Breast epithelium (tissue), 4 donors: ENCODE measurements at regions not wholly inside any gene's neighbourhood (a gene's known extent, or its start where the extent isn't known, plus 50 kb on each side); places are given as distances from the start of the nearest gene placed in this dataset.

ENCODE experiments used
- DNase-seq, 2 donors: peaks; one replicate each; pipeline ENCODE4 v3.0.0-alpha.2; 2019; ENCODE audit warnings: low spot score in 2 of 2
- H3K27ac ChIP-seq, 2 donors: fragments of 200-600 bp; sonication (generic) in 1 of 2; one replicate each; pipeline ENCODE4 v1.5.1; 2016 to 2019; ENCODE audit warnings: mild to moderate bottlenecking in 1 of 2
- H3K27me3 ChIP-seq, 2 donors: fragments of 200-600 bp; sonication (generic) in 1 of 2; one replicate each; pipeline versions ENCODE4 v1.5.1 to v1.6.0; 2017 to 2019; ENCODE audit warnings: control low read depth in 1 of 2, mild to moderate bottlenecking in 1 of 2
- H3K36me3 ChIP-seq: fragments of 200-600 bp; one replicate; pipeline ENCODE4 v1.5.1; 2019
- H3K4me1 ChIP-seq, 2 donors: fragments of 200-600 bp; sonication (generic); one replicate each; pipeline ENCODE4 v1.5.1; 2016 to 2019; ENCODE audit warnings: control low read depth in 1 of 2
- H3K4me3 ChIP-seq, 3 donors: fragments of 200-600 bp; sonication (generic); 1 replicate in 2 of 3; 2 replicates in 1 of 3; pipeline ENCODE4 v1.5.1; 2016 to 2019; ENCODE audit warnings: mild to moderate bottlenecking in 3 of 3, moderate library complexity in 2 of 3
- H3K9me3 ChIP-seq, 2 donors: fragments of 200-600 bp; sonication (generic) in 1 of 2; one replicate each; pipeline ENCODE4 v1.5.1; 2016 to 2019; ENCODE audit warnings: control low read depth in 1 of 2
- CTCF ChIP-seq, 3 donors: fragments of 450-650 bp; IDR thresholded peaks; one replicate each; pipeline ENCODE4 v1.5.1; 2016 to 2017; ENCODE audit warnings: antibody characterized with exemption in 3 of 3, mild to moderate bottlenecking in 3 of 3, moderate library complexity in 3 of 3
- POLR2A ChIP-seq: fragments of 450-650 bp; IDR thresholded peaks from one replicate; pipeline ENCODE4 v1.6.1; 2016; ENCODE audit warnings: antibody characterized with exemption, mild to moderate bottlenecking, moderate library complexity
- POLR2AphosphoS5 ChIP-seq, 3 donors: sonication (generic); formaldehyde crosslinking; IDR thresholded peaks; one replicate each; pipeline ENCODE4 v1.6.1; 2017; ENCODE audit warnings: antibody characterized with exemption in 3 of 3
- intact Hi-C: fragments of 100-400 bp; cut with DNase I; formaldehyde crosslinking; loops from one replicate; pipeline ENCODE4 v1.15.1; 2023; ENCODE audit warnings: low total_unique reads

- H3K27me3 ChIP-seq = no peaks in the 10 kb centered on the region
- TF ChIP-seq POLR2A = no peak
- no peak for TF ChIP-seq POLR2AphosphoS5 (IDR thresholded peaks at IDR 0.05)
- TF ChIP-seq CTCF (IDR thresholded peaks at IDR 0.05) = no peak
- H3K9me3 ChIP-seq = no peaks in the 10 kb centered on the region
- H3K36me3 ChIP-seq = no peaks in the 10 kb centered on the region
- intact Hi-C loops = no loop called here
- no peak overlapping the region for H3K27ac ChIP-seq
- peaks cover 0 to 5% of the 10 kb centered on the region in 2 donors for H3K4me1 ChIP-seq
- no peak overlapping the region for H3K4me3 ChIP-seq
- no peak for DNase-seq
Measured at GRCh38 chr1:113248494-113248893, 141.8 kb upstream of the MAGI3 start.

- Histone ChIP-seq H3K36me3 (no peaks in the 10 kb centered on the region), H3K9me3 (no peaks in the 10 kb centered on the region), H3K27ac (no peak overlapping the region), H3K27me3 (no peaks in the 10 kb centered on the region), H3K4me3 (no peak overlapping the region), H3K4me1 (peaks cover 0 to 5% of the 10 kb centered on the region in 2 donors)
- intact Hi-C loops = no loop called here
- no peak for DNase-seq
- TF ChIP-seq POLR2AphosphoS5 (IDR thresholded peaks at IDR 0.05) = no peak
- TF ChIP-seq CTCF (IDR thresholded peaks at IDR 0.05) = no peak
- TF ChIP-seq POLR2A = no peak
Measured at GRCh38 chr1:113250161-113250560, 140.2 kb upstream of the MAGI3 start.

GRCh38 chr1:113252166-113252565, 138.1 kb upstream of the MAGI3 start:
- Histone ChIP-seq H3K9me3 (no peaks in the 10 kb centered on the region), H3K36me3 (no peaks in the 10 kb centered on the region), H3K4me3 (no peak overlapping the region), H3K27ac (peak overlapping the region in 1 of 2 donors; percentile 82), H3K27me3 (no peaks in the 10 kb centered on the region), H3K4me1 (peaks cover 0 to 5% of the 10 kb centered on the region in 2 donors)
- intact Hi-C loops = no loop called here
- no peak for TF ChIP-seq POLR2AphosphoS5 (IDR thresholded peaks at IDR 0.05)
- no peak for TF ChIP-seq POLR2A
- no peak for TF ChIP-seq CTCF (IDR thresholded peaks at IDR 0.05)
- no peak for DNase-seq

- peak overlapping the region; percentile 29 to 82 for H3K27ac ChIP-seq
- H3K9me3 ChIP-seq = no peaks in the 10 kb centered on the region
- H3K27me3 ChIP-seq = no peaks in the 10 kb centered on the region
- intact Hi-C loops = no loop called here
- DNase-seq = no peak
- H3K4me1 ChIP-seq = no peaks in the 10 kb centered on the region
- TF ChIP-seq POLR2A (no peak), POLR2AphosphoS5 (IDR thresholded peaks at IDR 0.05) (no peak), CTCF (IDR thresholded peaks at IDR 0.05) (no peak)
- no peaks in the 10 kb centered on the region for H3K36me3 ChIP-seq
- H3K4me3 ChIP-seq = no peak overlapping the region
Measured at GRCh38 chr1:113253187-113253586, 137.1 kb upstream of the MAGI3 start.

GRCh38 chr1:113253590-113253989, 136.7 kb upstream of the MAGI3 start:
- Histone ChIP-seq H3K36me3 (no peaks in the 10 kb centered on the region), H3K9me3 (no peaks in the 10 kb centered on the region), H3K4me3 (no peak overlapping the region), H3K27ac (peak overlapping the region; percentile 29 to 82), H3K27me3 (no peaks in the 10 kb centered on the region), H3K4me1 (no peaks in the 10 kb centered on the region)
- no peak for DNase-seq
- intact Hi-C loops = no loop called here
- TF ChIP-seq CTCF (IDR thresholded peaks at IDR 0.05) = no peak
- no peak for TF ChIP-seq POLR2AphosphoS5 (IDR thresholded peaks at IDR 0.05)
- TF ChIP-seq POLR2A = no peak
